Activated CD8-positive, alpha-beta memory T cell treated with anti-CD3 and anti-CD28 coated beads for 24 hours (primary cell): ENCODE measurements at regions not wholly inside any gene's neighbourhood (a gene's known extent, or its start where the extent isn't known, plus 50 kb on each side); places are given as distances from the start of the nearest gene placed in this dataset.

ENCODE experiments used
- DNase-seq: peaks from one replicate; pipeline ENCODE4 v3.0.0-alpha.2; 2020

DNA sequence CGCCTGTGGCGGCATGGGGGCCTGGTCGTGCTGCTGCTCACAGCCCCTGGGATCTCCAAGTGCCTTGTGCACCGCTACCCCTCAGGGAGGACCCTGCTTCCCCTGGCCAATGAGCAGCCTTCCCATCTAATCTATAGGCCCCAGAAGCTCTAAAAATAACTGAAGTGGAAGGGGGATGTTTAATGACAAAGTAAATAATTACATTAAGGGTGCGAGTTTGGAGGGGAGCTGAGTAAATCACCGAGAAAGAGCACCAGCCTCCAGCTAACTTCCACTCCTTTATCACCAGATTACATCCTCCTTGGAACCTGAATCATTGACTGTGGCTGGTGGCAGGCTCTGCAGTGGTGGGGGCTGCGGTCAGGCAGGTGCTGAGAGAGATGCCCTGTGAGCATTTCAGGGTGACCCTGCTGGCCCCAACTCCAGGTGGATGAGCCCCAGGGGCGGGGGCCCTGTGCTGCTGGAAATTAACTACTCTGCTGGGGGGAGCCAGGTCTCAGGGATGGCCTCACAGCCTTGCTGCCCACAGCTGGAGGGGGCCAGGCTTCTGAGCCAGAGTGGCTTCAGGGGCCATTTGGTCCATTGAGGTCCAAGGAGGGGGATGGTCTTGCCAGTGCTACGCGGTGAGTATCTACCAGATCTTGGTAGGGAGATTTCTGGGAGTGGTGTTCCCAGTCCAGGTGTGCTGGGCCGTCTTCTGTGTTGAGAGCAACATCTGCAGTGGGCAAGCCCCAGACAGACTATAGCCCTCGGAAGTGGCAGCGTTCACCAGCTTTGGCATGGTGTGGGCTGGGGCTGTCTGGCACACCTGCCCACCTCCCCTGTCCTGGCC, 74.2 kb downstream of the GLI2 start:
- DNase-seq: no peak

DNA sequence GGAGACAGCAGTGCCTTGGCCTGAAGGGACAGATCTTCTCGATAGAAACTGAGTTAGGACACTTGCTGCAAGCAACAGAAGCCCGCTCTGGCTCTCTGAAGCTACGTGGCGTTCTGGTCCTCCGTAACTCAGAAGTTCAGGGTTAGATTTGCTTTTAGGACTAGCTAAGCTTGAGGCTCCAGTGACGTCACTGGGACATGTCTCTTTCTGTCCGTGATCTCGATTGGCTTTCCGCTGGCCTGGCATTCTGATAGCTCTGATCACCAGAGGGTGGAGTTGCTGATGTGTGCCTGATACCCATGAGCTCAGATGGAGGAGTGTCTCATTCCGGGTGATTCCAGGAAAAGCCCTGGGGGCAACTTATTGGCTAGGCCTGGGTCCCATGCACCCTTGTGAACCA, 75.0 kb downstream of the GLI2 start:
- no peak for DNase-seq

DNA sequence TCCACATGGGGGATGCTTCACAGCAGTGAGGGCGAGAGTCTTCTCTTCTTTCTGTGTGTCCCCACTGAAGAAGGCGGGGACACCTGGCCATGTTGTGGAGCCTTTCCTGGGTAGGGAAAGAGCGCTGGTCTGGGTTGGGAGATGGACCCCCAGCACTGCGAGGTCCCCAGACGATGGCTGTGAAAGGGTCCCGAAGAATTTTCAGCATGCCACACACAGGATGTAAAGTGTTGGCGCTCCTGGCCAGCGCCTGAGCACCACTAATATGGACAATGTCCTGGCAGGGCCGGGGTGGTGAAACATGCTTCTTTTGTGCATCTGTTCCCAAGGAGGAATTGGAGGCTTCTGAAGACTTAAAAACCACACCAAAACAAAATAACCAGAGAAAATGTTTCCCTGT, 77.2 kb downstream of the GLI2 start:
- no peak for DNase-seq

DNA sequence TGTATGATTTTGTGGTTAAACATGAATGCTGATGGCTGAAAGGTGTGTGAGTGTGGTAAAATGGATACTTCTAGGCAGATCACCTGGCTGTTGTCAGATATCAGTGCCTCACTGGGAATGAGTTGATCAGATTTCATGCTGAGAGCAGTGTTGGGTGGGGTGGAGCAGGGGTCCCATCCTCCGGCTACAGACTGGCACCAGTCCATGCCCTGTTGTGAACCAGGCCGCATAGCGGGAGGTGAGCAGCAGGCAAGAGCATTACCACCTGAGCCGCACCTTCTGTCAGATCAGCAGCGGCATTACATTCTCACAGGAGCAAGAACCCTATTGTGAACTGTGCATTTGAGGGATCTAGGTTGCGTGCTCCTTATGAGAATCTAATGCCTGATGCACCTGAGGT, 78.7 kb downstream of the GLI2 start:
- DNase-seq: no peak

DNA sequence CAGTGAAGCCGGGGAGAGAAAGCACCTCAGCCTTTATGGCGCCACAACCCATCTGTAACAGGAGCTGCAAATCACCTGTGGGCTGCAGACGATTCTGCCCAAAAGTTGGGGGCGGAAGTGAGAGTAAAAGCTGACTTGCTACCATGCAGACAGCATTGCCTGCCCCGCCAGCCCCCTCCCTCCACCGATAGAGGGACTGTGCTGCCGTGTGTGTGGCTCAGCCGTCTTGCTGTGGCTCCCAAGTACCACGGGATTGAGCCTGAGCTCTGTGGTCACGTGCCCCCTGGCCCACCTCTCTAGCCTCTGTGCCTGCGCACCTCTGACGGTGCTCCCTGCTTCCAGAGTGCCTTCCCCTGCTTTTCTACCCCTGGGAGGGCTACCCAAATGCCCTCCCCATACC, 79.6 kb downstream of the GLI2 start:
- DNase-seq: no peak

DNA sequence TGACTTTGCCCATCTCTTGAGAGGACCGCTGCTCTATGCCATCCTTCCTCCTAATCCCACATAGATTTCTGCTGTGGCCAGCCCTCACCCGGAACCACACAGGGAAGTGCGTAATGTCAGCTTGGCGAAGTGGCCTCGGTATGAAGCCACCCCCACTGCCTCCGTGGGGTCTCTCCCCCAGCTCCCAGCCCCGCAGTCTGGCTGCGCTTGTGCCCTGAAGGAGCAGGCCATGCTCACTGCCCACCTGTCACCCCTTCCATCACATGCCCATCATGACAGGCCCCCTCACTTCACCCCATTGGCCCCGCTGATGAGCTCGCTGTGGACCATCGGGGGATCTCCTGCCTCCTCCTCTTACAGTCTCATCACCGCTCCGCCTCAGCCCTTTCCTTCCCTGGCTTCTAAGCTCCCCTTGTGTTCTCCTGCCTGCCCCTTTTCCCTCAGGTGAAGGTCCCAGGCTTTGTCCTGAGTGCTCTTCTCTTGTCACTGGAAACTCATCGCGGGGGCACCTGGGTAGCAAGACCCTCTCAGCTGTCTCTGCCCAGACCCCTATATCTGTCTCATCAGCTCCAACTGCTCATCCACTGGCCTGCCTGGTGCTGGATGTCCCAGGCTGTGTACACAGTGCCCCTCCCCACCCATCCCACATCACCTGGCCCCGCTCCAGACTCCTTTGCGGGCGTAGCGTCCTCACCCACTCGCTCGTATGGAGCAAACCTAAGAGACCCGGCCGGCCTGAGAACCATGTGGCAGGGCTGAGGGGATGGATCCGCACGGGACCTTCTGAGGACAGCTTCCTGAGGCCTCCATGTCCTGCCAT, 81.7 kb downstream of the GLI2 start:
- no peak for DNase-seq

DNA sequence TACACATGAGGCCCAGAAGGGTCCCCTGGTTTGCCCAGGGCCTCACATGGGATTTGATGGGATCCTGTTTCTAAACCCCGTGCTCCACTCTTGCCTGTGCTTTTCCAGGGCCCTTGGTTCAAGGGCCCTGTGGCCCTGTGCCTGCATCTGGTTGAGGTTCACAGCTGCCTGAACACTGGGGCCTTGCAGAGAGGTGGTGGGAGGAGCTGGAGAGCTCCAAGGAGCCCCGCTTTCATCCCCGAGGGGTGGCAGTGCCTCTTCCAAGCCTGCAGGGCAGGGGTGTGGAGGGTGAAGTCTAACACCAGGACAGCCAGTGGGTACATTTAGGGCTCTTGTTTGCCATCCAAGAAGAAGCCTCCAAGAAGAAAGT, 82.3 kb downstream of the GLI2 start:
- DNase-seq: no peak

DNA sequence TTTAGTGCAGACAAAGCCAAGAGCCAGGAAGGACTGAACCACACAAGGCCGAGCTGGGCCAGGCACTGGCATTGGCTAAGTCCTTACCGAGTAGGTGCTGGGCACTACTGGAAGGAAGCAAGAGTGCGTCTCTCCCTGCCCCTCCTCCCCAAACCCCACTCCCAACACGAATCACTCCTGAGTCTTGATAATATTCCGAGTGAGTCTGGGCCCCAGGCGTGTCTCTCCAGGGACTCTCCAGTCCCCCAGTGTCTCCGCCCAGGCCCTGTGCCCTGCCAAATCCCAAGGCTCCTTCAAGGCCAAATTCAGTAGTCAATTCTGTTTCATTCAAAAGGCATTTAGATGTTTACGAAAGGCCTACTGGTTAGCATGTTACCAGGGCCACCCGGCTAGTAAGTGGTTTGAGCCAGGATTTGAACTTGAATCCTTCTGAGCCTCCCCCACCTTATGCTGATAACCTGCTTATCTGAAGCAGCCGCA, 82.8 kb downstream of the GLI2 start:
- no peak for DNase-seq

DNA sequence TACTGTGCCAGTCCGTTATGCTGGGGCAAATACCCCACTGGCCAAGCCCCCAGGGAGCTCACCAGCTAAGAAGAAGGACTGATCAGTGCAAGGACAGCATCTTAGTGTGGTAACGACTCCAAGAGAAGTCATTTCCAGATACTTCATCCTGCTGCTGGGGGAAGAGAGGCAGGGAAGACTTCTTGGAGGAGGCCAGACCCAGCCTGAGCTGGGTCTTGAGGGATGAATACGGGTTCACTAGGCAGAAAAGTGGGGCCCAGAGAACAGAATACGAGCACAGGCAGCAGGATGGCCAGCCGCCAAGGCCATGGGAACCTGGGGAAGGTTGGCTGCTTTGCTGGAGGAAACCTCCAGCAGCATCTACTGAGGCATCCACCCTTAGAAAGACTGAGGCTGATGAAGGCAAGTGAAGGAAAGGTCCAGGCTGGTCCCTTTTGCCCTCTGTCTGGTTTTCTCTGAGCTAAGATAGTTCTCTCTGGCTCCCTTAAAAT, 84.1 kb downstream of the GLI2 start:
- no peak for DNase-seq

DNA sequence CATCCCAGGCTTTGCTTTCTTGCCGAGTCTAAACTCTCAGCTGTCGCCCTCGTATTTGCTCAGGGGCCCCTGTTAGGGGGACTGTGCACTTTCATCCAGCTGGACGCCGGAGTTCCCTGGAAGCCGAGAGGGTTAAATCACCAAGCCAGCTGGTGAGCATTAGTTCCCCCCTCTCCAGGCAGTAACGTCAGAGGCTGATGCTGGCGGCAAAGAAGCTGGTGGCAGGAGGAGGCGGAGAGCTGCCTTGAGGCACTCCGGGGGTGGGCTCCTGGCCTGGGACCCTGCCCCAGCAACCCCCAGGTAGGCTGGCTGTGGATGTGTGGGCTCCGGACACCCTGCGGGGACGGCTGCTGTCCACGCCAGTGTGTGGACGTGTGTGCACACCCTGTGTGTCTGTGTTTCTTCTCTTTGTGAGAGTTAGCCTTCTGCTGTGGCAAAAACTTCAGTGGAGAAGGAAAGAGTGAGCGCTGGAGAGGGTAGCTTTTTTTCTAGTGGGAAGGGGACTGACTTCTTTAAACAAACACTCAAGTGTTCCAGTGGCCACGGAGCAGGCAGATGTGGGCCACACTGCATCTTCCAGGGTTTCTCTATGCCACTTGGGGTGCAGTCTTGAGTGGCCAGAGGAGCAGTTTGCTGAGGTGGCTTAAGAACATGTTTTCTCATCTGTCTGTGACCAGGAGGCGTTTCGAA, 84.7 kb downstream of the GLI2 start:
- DNase-seq: no peak

DNA sequence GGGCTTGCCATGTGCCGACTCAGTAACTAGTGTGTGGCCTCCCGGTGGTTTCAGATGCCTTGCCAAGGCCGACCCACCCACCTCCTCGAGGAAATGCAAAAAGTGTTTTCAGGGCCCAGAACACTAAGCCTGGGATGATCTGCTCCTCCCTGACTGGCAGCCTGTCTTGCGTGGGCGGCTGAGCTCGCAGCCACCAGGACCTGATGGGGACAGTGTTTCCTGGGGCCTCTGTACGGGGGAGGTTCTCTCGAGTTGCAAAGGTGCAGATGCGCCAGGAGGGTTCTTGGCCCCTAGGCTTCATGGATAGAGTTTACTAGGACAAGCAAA, 85.2 kb downstream of the GLI2 start:
- DNase-seq: no peak

DNA sequence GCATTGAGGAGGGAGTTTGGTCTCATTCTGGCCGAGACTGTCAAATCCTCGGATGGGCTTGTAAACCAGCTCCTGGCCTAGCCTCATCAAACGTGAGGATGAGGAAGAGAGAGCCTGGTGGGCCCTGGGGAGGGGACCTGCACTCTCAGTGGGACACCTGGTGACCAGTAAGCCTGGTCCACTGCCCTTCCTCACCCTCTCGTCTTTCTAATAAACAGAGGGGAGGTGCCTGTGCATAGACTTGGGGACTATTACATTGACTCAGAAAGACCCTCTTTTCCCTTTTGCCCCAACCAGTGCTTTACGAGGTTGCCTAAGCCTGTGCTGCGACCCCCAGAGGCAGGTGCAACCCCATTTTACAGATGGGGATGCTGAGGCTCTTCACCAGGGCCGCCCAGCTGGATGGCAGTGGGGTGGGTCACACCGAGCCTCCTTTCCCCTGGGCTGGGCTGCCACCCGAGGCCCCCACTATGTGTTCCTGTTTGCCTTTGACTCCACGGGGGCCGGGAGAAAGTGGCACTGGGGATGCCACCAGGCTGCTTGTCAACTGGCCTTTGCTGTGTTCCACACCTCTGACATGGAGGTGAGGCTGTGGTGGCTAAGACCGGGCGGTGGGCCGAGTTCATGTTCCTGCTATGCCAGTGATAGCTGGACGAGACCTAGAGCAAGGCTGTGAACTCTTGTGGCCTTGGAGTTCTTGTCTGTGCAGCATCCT, 85.9 kb downstream of the GLI2 start:
- DNase-seq: no peak

DNA sequence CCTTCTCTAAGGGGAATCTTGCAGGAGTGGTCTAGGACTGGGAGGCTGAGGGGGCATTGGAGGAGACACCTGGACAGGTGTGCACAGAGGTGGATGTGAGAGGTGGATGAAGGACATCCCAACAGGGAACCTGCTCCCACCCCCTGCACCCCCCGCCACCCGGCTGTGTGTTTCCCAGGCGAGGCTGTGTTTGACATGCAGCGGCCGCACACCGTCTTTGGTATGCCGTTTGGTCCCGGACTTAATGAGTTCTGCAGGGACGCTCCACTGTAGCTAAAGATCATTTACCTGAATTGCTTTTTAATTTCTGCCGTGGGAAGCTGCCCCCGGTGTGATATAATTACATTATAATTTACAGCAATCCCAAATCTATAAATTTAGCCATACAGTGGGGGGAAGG, 87.3 kb downstream of the GLI2 start:
- no peak for DNase-seq

DNA sequence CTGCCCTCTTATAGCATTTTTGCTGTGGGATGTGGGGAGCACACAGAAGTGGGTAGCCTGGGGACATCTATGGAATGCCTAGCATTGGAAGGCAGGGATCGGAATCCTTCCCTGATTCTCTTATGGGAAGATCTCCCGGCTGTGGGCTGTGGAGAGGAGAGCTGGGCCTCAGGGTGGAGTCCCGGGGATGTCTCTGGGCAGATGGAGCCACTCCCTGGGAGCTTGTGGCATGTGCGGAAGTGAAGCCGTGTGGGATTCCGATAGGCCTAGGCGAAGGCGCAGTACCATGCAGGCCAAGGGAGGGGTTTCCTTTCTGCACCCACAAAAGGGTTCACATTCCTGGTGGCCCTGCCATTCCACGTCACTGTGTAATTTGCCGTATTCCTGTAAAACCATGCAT, 87.9 kb downstream of the GLI2 start:
- no peak for DNase-seq

DNA sequence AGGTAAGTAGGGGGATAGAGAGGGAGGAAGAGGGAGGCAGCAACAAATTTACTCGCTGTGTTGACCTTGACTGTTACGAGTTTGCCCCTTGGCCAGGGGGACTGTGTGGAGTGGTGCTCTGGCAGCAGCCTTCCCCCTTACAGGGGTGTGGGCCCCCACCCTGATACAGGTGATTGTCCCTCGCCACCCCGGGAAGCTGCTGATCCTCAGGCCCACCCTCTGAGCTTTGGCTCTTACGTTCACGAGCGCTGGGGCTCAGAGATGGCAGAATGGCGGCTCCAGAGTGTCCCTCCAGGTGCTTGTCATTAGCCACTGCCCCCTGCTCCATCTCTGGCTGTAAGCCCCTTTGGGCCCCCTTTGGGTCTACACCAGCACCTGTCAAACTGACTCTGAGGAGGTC, 88.6 kb downstream of the GLI2 start:
- no peak for DNase-seq

DNA sequence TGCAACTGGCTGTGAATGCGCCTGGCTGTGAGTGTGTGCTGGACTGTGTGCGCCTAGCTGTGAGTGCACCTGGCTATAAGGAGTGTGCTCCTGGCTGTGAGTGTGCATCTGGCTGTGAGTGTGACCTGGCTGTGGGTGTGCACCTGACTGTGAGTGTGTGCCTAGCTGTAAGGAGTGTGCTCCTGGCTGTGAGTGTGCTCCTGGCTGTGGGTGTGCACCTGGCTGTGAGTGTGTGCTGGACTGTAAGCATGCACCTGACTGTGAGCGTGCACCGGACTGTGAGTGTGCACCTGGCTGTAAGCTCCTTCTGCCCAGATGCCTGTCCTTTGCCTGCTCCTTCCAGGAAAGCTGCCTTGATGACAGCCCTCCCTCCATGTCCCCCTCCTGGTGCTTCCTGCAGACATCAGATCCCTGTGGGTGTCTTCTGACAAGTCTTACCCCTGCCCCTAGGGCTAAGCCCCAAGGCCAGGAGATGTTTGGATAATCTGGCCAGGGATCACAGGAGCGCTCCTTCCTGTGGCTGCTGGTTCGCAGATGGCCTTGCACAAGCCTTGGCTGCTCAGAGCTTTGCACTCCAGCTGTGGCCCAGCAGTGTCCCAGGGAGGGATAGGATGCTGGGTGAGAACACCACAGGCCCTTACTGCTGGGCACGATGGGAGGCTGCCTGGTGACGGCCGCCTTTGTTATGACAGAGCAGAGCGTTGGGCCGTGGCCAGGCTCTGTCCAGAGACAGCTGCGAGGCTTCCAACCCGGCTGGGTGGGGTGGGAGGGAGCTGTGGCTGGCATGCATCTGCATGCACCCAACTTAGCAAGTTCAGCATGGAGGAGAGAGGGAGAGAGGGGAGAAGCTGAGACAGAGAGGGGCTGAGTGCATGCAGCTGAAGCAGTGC, 89.9 kb downstream of the GLI2 start:
- no peak for DNase-seq

DNA sequence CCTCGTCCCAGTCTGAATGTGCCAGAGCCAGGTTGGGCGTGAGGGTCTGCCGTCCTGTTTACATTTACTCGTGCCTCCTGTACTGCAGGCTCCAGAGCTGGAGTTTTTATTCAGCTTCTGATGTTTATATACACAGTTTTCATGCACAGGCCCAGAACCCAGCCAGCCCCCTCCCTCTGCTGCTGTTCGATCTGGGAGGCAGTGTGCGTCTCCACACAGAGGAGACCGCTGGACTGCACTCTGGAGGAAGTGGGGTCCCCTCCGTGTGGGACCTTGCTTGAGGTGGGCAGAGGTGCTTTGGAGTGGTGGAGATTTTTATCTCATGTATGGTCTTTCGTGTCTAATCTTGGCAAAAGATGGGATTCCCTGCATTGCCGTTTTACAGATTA, 90.6 kb downstream of the GLI2 start:
- no peak for DNase-seq

DNA sequence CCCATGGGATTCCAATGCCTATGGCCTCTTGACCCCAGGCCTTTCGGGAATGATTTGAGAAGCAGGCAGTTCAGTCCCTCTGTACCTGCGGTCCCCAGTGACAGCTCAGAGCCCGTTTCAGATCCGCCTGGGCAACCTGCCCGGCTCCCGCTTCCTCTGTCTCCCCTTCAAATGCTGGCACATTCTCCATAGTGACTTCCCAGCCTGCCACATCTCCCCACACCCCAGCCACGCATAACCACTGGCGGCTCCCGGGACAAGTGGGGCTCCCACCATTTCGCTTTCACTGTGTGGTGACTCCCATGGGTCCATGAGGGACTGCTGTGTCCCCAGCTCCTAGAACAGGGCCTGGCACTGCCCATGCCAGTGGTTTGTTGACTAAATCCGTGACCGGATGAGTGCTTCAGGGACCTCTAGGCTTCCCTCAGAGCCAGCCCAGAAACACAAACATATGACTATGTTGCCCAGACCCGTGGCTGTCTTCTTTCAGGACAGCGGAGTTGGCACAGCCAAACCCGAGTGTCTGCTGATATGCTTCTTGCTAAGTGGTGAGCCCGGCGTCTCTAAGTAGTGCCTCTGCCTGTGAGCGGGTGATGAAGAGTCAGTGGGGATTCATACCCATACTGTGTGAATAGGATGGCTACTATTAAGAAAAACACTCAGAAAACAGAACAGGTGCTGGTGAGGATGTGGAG, 91.2 kb downstream of the GLI2 start:
- no peak for DNase-seq

DNA sequence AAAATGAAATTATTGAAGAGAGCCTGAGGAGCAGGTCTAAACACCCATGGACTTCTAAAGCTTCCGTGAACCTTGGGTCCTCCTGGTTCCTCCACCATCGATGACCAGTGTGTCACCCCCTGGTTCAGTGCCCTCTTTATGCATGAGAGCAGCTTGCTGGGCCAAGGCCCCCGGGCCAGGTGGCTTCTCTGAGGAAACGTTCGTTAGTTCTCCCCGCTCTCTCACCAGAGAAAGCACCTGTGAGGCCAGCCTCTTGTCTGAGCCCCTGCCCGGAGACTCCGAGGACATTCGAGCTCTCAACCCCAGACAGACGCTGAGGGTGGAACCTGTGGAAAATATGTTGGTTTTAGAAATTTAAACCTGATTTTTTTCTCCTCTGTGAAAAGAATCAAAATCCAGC, 92.4 kb downstream of the GLI2 start:
- no peak for DNase-seq

DNA sequence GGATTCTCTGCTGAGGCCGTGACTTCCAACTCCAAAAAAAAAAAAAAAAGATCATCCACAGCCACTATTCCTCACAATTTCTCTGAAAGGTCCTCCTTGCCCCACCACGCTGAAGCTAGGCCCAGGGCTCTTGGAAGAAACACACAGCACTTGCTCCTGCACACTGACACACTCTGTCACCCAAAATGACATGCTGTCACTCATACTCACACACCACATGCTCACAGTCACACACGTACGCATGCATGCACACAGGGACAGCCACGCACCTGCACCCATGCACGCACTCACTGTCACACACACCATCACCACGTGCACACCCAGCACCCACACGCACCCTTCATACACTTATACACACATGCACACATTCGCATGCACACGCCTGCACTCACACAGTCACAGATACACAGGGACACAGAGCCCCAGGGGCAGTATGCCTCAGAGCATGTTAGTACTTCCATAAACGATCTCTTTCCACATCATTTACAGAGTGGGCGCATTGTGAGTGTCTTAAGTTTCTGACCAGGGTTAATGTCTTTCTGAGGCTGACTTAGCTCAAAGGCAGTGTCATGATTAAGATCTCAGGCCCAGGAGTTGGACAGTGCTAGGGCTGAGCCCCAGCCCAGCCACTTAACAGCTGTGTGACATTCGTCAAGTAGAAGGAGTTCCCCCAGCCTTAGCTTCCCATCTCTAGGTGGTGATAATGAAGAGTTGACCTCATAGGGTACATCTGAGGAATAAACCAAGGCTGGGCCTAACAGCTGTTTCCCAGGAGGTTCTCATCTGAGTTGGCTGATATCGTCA, 93.4 kb downstream of the GLI2 start:
- no peak for DNase-seq

DNA sequence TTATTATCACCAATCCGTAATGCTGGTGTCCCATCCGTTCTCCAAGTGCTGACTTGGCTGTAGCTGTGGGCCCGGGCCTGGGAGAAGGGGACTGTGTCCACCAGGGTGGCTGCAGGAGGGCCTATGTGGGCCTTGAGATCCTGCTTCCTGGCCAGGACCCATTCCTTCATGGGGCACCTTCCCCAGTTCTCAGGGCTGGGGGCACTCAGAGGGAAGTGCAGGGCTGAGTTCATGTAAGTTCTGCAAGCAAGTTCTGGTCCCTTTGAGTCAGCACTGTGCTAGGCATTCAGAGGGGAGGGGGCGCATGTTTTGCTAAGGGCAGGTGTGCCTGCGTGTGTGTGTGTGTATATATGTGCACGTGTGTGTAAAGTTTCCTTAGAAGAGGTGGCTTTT, 94.0 kb downstream of the GLI2 start:
- DNase-seq: no peak
